PC-3 (cell line): ENCODE measurements at regions not wholly inside any gene's neighbourhood (a gene's known extent, or its start where the extent isn't known, plus 50 kb on each side); places are given as distances from the start of the nearest gene placed in this dataset.

Source experiments
- CTCF ChIP-seq: fragments of 300-600 bp; sonication (generic); conservative IDR thresholded peaks from 2 replicates; pipeline ENCODE4 v1.5.1; 2017; ENCODE audit warnings: antibody characterized with exemption, low read depth, mild to moderate bottlenecking, low read length
- EZH2 ChIP-seq: fragments of 300-600 bp; sonication (generic); IDR thresholded peaks from one replicate; pipeline ENCODE4 v1.6.1; 2017; ENCODE audit warnings: antibody characterized with exemption, mild to moderate bottlenecking, low read length; ENCODE audit not compliant: unreplicated experiment
- EZH2phosphoT487 ChIP-seq: fragments of 300-600 bp; sonication (generic); IDR thresholded peaks from 2 replicates; pipeline ENCODE4 v1.6.1; 2018; ENCODE audit warnings: mild to moderate bottlenecking, antibody characterized with exemption, low read length, borderline replicate concordance

DNA sequence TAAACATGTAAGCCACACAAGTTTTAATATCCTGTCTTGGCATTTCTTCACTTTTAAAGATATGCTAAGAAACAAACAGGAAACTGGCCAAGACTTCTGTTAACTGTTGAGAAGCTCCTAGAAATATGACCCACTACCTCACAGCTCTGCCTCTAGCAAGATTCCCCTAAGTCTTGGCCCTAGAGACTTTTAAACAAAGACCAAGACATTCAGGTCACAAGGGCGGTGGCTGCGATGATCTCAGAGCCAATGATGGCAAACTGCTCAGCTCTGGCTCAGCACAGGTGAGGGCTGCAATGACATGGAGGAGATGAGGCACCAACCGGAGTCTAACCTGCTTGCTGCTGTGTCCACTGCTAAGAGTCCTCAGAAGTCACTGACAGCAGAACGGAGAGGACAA lies 114.8 kb downstream of the SUCLA2 start:
- TF ChIP-seq CTCF: no peak
- no peak for TF ChIP-seq EZH2phosphoT487
- no peak for TF ChIP-seq EZH2
